ENCODE measurements at regions not wholly inside any gene's neighbourhood (a gene's known extent, or its start where the extent isn't known, plus 50 kb on each side); places are given as distances from the start of the nearest gene placed in this dataset.

DNA sequence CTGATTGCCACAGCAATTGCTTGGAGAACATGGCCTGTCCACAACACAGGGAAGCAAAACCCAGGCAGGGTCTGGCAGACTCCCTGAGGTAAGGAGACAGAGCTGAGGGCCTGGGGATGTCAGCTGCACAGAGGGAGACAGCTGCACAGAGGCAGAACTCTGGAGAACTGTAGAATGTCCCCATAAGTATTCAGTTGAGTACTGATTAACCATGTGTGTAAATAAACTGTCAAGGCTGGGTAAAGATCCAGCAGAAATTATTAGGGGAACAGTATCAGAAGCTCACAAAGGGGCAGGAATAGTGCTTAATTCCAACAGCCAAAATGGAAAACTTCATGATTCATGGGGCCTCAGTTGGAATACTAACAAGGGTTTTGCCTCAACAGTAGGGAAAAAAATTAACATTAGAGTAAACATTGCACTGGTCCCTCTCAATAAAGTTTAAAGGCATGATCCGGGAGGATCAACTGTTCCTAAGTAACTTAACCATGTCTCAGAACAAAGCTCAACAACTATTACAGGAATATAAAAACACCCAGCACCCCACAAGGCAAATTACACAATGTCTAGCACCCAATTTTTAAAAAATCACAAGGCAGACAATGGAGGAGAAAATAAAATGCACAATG, 201.3 kb upstream of the RASSF8 start:
- no peak for ATAC-seq

DNA sequence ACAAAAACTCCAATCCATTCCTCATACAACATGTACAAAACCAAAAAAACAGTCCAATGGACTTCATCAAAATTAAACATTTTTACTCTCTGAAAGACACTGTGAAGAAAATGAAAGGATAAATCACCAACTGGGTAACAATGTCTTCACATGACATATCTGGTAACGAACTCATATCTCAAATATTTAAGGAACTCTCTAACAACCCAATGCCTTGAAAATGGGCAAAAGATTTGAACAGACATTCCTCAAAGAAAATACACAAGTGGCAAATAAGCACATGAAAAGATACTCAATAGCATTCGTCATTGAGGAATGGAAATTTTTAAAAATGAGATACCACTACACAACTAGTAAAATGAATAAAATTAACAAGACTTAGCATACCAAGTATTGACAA, 198.7 kb upstream of the RASSF8 start:
- ATAC-seq: no peak

DNA sequence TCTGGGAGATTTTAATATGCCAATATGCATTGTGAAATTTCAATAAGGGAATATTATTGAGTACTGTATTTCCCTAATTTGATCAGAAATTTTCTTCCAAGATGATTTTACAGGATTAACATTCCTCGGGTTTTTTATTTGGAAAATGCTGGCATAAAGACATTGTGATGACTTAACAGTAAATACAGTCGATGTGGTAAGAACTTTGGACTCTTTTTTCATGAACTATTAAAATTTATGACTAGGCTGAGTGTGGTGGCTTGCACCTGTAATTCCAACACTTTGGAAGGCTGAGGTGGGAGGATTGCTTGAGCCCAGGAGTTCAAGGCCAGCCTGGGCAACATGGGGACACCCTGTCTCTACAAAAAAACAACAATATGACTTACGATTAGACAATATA, 197.1 kb upstream of the RASSF8 start:
- ATAC-seq: no peak

DNA sequence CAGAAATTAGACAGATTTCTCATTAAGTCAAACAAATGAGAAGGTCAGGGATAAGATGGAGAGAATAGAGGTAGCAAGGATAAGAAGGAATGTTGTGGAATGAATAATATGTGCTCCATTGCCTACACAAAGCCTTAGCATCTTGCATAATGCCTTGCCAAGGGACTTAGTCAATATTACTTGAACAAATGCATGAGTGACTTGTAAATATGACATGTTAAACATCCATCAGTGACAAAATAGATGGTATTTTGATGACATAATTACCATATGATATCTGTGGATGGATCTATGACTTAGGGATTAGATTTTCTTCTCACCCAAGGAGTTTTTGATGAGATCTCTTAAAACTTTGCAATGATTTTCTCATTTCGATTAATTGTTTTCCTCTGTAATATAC, 194.1 kb upstream of the RASSF8 start:
- ATAC-seq: no peak

DNA sequence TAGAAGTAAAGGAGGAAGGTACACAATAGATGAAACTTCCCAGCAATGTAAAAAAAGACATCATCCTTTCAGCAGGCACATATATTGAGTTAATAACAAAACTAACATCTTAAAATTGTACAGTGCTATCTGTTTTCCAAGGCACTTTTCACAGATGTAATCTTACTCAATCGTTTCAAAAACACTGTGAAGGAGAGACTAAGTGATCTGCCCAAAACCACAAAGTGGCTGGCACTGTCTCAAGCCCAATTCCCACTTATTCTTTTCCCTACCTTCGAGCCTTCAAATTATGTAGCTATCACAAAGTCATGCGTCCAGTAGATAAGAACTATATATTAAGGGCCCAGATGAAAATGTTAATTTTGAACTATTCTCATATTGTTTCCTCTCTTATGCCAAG, 193.6 kb upstream of the RASSF8 start:
- no peak for ATAC-seq

DNA sequence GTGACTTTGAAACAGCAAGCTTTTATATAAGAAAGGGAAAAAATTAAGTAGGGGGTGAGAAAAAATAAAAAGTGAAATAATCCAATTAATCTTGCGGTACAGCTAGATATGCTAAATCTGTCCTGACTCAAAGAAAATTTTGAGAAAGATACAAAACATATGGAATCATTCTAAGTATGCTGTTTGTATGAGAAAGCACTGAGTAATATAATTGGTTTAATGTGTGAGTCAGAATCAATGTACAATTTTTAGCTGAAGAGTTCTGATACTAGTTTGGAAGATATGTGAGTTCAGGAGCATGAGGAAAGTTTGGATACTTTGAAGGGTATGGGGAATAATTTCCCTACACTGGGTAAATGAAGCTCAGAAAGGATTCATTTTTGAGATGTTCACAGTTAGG, 190.9 kb upstream of the RASSF8 start:
- ATAC-seq: no peak

DNA sequence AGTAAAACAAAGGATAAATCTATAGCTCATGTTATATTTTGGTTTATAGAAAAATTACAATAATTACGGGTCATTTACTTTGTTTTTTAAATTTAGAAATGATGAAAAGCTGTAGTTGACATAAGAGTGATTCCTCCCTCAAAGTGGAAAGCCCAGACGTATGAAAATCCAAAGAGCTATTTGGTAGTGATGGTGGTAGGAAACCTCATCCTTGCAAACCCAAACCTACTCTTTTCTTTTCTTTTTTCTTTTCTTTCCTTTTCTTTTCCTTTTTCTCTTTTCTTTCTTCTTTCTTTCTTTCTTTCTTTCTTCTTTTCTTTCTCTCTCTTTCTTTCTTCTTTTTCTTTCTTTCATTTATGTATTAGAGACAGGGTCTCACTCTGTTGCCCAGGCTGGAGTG, 190.3 kb upstream of the RASSF8 start:
- no peak for ATAC-seq

DNA sequence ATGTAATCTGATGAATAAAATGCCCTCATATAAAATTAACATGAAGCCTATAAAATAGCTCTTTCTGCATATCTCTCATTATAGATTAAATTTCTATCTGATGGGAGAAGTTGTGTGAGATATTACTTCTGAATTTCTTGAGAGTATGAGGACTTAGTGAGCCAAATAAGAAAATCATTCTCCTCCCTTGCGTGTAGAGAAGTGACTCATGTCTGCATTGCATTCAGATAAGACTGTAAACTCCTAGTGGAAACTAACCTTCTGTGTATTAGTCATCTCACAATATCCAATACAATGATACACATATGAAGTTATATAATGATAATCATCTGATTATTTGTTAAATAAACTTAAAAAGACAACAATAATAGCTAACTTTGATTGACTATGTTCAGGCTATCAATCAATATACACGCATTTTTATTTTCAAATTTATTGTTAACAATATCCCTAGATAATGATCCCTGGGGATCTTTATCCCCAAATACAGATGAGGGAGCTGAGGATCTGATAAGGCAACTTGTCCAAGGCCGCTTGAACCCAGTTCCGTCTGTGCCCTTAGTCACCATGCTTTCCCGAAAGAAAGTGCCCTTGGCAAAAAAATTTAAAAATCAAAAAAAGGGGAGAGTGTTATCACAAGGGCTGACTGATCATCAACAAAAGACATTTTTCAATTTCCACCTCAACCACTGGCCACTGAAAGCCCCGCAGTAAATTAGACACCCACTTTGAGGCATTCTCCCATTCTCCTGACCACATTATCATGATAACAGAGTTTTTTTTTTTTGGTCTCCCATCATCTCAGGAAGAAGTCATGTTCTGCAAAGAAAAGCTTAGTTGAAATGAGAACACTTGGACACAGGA, 189.2 kb upstream of the RASSF8 start:
- no peak for ATAC-seq

DNA sequence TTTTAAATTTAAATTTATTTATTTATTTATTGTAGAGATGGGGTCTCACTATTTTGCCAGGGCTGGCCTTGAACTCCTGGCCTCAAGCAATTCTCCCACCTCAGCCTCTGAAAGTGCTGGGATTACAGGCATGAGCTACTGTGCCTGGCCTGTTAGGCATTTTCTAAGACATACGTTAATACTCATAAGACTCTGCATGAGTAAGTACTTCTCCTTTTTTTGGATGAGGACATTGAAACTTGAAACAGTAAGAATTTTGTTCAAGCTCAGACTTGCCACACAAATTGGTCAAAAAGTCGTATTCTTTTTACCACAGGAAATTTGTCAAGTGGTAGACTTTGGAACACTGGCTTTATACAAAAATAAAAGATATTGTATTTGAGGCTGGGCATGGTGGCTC, 187.4 kb upstream of the RASSF8 start:
- no peak for ATAC-seq

DNA sequence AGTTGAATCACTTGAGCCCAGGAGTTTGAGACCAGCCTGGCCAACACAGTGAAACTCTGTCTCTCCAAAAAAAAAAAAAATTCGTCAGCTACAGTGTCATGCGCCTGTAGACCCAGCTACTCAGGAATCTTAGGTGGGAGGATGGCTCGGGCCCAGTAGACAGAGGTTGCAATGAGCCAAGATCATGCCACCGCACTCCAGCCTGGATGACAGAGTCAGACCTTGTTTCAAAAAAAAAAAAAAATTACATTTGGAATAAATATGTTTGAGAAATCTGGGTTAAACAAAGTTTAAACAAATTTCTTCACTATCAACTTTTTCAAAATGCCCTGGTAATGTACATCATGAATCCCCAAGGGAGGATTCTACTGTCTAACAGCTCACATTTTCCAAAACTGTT, 187.0 kb upstream of the RASSF8 start:
- ATAC-seq: no peak

DNA sequence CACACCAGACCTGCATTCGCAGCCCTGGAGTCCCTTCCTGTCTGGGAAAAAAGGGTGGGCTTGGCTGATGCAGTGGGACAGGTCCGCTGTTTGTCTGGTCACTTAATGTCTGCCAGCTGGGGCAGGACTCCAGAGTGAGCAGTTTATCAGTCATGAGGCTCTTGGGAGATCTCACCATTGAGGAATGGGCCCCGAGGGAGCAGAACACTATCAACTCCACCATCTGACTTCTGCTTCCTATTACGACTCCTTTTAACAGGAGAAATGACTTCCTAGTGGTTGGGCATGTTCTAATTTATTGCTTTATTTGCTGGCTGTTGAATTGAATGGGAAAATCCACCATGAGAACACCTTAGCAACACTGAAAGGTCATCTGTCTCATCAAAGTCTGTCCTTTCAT, 182.5 kb upstream of the RASSF8 start:
- ATAC-seq: no peak

DNA sequence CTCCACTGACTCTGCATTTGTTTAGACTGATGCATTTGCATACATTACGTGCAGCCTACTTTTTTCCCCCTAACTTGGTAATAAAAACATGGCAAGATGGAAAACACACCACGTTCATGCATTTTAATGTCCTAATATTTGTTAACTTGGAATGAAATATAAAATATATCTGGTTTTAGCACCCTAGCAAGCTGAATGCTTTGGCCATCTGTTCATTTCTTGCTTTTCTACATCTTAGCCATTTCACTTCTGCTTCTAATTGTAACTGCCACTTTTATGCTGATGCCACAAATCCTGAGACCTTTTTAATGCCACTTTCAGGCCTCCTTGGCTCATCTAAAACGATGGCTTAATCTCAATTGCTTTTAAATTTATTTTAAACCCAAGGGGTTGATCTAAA, 177.7 kb upstream of the RASSF8 start:
- ATAC-seq: no peak

DNA sequence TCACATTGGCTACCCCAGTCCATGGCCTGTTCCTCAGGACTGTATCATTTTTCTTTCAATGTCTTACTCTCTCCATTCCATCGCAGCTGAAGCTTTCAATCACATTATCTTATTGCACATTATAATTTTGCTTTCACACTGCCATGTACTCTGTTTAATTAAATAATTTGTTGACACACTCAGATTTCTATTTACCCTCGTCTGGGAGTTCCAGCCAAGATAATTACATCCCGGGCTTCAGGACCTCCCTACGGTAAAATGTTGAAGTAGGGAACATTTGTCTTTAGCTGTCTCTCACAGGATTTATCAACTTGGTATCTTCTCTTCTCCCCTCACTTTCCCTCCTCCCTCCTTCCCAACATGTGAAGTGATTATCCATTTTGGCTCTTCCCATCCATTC, 177.2 kb upstream of the RASSF8 start:
- ATAC-seq: no peak

DNA sequence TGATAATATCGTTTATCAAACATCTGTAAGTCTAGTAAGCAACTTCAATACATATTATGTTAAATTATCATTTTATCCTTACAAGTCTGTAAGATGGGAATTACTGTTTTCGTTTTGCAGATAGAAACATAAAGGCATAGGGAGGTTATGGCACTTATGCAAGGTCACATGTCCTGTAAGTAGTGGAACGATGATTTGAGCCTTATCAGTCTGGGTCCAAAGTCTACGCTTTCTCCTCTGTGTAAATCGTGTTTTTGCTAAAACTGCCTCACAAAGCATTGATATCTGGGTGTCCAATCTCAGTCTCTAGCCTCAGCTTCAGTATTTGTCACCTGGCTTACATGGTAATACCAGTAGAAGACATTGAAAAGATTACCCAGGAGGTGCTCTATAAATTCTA, 174.9 kb upstream of the RASSF8 start:
- no peak for ATAC-seq

DNA sequence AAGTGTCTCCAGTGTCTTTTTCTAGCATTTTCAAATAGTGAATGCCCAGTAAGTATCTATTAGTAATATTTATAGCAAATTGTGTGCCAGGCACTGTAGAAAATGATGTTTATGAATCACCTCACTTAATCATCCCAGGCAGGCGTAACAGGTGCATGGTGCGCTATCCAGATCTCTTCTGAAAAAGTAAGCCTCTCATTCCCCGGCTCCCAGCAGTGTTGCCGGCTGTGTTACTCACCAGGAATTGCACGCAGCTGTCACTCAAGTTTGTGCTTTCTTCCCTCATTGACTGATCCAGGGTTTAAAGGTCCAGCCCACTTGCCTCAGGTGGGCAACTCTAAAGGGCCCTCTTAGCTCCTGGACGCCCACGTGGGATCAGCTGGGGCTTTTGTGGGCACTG, 173.8 kb upstream of the RASSF8 start:
- ATAC-seq: no peak

DNA sequence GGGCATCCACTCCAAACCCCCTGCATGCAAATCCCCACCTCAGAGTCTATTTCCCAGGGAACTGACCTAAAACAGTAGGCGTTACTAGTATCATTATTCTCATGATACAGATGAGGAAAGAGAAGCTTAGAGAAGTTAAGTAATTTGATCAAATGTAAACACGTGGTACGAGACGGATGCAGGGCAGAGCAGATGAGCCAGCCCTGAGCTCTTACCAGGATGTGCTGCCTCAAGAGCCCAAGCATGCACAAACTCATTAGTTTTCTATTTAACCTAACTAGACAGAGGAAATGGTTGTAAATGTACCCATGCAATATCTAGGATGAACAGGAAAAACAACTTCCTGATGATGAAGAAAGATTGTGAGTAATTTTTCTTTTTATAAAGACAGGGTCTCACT, 173.3 kb upstream of the RASSF8 start:
- no peak for ATAC-seq

DNA sequence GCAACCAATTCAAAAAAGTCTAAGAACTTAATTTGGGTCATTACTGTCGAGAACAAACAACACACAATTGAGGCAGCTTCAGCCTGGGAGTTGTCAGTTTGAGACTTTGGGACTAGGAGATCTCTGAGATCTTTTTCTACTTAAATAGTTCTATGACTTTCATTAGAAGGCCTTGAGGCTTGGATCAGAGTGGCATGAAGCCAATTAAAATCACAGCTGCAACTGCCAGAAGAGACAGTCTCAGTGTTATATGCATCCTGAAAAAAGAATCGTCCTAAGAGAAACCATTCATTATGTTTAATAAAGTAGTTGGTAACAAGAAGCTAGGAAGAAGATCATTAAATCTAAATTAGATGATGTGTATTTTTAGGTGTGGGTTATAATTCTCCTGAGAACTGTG, 170.8 kb upstream of the RASSF8 start:
- no peak for ATAC-seq

DNA sequence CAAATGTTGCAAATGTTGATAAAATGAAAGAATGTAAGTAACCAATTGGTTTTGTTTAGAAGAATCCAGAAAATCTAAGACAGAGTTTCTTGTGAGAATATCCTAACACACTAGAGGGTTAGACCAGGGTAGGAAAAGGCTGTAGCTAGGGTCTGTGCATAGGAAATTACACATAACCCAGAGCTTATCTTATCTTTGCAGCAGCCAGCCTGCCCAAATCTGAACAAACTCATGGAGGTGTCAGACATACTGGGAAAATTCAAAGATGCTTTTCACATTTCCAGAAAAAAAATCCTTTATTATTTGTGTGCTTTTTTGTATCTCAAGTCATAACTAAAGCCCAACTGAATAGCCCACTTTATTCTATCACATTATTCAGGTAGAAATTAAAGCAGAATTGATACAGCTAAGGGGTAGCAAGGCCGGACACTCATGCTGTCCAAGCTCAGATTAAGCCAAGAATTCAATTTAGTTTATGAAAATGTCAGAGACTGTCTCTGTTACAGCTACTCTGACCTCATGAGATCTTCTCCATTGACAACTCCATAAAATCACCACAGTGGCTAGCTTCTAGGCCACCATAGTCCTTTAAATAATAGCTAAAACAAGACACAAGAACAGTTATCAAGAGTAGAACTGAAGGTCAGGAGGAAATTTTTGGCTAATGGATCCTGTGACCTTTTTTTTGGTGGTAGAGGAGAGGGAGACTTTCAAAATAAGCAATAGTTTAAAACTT, 169.6 kb upstream of the RASSF8 start:
- ATAC-seq: no peak

DNA sequence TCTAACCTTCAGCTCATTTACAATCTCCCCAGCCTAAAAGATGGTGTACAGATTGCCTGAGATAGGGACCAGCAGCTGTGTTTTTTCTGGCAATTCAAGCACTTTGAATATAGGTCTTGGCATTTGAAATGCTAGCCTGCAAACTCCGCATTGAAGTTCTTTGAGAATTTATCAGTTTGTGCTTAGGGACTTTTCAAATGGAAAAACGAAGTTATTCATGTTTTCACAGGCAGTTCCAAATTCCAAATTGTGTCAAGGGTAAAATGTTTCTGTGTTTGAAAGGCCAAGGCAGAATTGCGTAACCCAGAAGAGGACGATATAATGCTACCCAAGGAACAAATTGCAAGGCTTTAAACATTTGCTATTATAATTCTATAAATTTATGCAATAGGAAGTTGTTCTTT, 168.9 kb upstream of the RASSF8 start:
- no peak for ATAC-seq

DNA sequence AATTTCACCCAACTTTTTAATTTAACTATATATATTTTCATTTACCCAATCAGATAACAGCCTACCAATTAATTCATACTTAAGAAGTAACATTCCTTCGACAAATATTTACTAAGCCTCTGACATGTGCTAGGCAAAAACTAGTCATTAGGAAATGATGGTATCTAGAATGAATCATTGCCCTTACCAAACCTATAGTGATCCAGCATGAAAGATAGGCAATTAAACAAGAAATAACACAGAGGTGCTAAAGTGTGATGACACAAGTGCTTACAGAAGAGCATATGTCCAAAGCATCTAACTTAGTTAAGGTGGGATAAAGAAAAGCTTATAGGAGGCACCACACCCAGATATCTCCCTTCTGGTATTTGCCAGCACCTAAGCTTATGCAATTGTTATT, 166.5 kb upstream of the RASSF8 start:
- no peak for ATAC-seq

DNA sequence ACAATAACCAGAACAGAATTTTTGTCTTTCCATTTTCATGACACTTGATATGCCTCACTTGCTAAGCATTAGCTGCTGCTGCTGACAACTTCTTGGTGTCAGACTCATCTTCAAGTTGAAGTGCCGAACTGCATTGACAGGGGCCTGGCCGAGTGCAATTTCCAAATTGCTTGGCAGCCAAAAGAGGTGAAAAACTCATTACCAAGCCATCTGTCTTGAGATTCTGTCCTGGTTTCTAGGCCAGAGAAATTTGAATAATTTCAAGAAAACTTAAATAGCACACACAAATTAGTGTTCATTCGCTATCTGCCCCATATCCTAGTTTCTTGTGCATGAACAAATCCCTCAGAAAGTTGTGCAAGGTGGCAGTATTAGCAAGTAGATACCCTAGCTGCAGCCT, 165.3 kb upstream of the RASSF8 start:
- ATAC-seq: no peak

DNA sequence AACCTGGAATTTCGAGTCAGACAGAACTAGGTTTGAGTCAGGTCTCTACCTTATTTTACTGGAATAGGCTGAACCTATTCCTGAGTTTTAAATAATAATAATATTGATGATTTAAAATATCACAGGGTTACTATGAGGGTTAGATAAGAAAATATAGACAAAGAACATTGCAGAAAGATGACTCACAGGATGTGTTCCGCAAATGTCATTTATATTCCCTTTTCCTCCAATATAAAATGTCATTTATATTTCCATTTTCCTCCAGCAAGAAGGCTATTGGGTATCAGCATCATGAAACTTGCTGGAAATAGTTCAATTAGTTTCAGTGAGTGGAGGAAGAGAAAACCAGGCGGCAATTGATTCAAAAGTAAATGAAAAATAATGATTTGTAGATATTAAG, 163.9 kb upstream of the RASSF8 start:
- ATAC-seq: no peak

DNA sequence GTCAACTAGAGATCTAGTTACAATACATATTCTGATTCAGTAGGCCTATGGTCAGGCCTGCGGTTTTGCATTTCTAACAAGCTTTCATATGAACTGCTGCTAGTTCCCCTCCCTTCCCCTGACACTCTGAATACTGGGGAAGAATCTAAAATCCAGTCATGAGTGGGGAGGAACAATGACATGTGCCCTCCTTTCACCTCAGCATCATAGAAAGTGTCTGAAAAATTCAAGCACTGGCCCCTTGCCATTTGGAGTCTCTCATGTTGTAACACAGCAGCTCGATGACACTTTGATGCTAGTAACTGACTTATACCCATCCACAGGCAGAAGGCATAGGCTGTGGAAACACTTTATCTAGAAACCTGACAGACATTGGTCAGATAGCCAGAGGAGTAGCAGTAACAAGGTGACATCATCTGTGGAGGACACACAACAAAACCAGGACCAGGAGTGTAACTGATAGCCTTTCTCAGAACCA, 161.9 kb upstream of the RASSF8 start:
- ATAC-seq: no peak

DNA sequence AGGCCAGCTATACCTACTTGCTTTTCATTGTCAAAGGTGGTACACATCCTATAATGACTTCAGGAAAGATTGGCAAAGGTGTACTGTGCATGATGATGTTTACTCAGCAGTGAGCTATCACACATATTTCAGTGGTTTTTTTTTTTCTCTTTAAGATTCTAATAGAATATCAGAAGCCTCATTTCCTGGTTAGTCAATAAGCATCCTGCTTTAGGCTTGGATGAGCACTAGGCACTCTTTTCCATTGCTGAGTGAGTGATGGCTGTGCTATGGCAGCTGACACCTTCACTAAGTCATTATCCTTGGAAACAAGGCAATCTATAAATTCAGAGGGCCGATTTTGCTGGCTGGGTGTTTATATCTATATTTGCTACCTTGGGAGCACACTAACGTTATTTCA, 161.1 kb upstream of the RASSF8 start:
- no peak for ATAC-seq

Data from activated CD4-positive, CD25-positive, alpha-beta regulatory T cell treated with anti-CD3 and anti-CD28 coated beads, Interleukin-2, amount 50 U/mL, for 24 hours (primary cell).